Transverse colon (tissue), 4 donors: ENCODE measurements at regions not wholly inside any gene's neighbourhood (a gene's known extent, or its start where the extent isn't known, plus 50 kb on each side); places are given as distances from the start of the nearest gene placed in this dataset.

ENCODE experiments used
- DNase-seq: peaks from one replicate; pipeline ENCODE4 v3.0.0-alpha.2; 2019
- H3K27ac ChIP-seq, 4 donors: fragments of 200-600 bp; sonication (generic); 2 replicates each; pipeline ENCODE4 v1.5.1; 2016 to 2018; ENCODE audit warnings: inconsistent platforms in 4 of 4
- H3K27me3 ChIP-seq: fragments of 200-600 bp; sonication (generic); 2 replicates; pipeline ENCODE4 v1.5.1; 2017; ENCODE audit warnings: inconsistent platforms
- H3K36me3 ChIP-seq, 4 donors: fragments of 200-600 bp; sonication (generic); 2 replicates each; pipeline ENCODE4 v1.5.1; 2017 to 2019; ENCODE audit warnings: inconsistent platforms in 4 of 4
- H3K4me1 ChIP-seq, 4 donors: fragments of 200-600 bp; sonication (generic); 2 replicates each; pipeline ENCODE4 v1.5.1; 2017 to 2020; ENCODE audit warnings: inconsistent platforms in 4 of 4
- H3K4me3 ChIP-seq, 4 donors: fragments of 200-600 bp; sonication (generic); 1 replicate in 1 of 4; 2 replicates in 3 of 4; pipeline versions ENCODE4 v1.5.1 to v1.6.1; 2017 to 2019; ENCODE audit warnings: inconsistent platforms in 4 of 4
- H3K9me3 ChIP-seq, 2 donors: fragments of 200-600 bp; sonication (generic); 2 replicates each; pipeline ENCODE4 v1.5.1; 2017 to 2019; ENCODE audit warnings: inconsistent platforms in 2 of 2
- EP300 ChIP-seq: sonication (generic); formaldehyde crosslinking; IDR thresholded peaks from one replicate; pipeline ENCODE4 v1.6.1; 2017; ENCODE audit warnings: antibody characterized with exemption, low read depth
- POLR2A ChIP-seq: fragments of 450-650 bp; IDR thresholded peaks from one replicate; pipeline ENCODE4 v1.6.1; 2016; ENCODE audit warnings: antibody characterized with exemption, mild to moderate bottlenecking, moderate library complexity
- POLR2AphosphoS5 ChIP-seq, 3 donors: sonication (generic); formaldehyde crosslinking; IDR thresholded peaks; one replicate each; pipeline ENCODE4 v1.6.1; 2016; ENCODE audit warnings: antibody characterized with exemption in 3 of 3
- WGBS, 2 donors: methylation state at CpG; one replicate each; pipeline ENCODE4 v1.1.5; 2018; ENCODE audit warnings: low coverage in 1 of 2; 5-methylcytosine and 5-hydroxymethylcytosine counted together
- in situ Hi-C, 4 donors: fragments of 200-750 bp; cut with MboI; loops; one replicate each; pipeline versions ENCODE4 v1.15.0 to v1.15.1; 2017; ENCODE audit warnings: low sequenced_read_pairs in 3 of 4, low pct_ligation_motif_present in 1 of 4, low pct_unique_long_range_greater_than_20kb in 1 of 4
- intact Hi-C: fragments of 100-400 bp; cut with DNase I; formaldehyde crosslinking; loops from one replicate; pipeline ENCODE4 v1.15.1; 2023; ENCODE audit warnings: low total_unique reads
- TF ChIP-seq, protein P1 (sequence below), 5 experiments: fragments of 200-600 bp in 3 of 5; fragments of 450-650 bp in 2 of 5; sonication (generic) in 3 of 5; IDR thresholded peaks; 1 replicate in 2 of 5; 2 replicates in 3 of 5; pipeline ENCODE4 v1.5.1; 2016 to 2017; ENCODE audit warnings: antibody characterized with exemption in 5 of 5, inconsistent platforms in 3 of 5, mild to moderate bottlenecking in 2 of 5, moderate library complexity in 1 of 5

DNA sequence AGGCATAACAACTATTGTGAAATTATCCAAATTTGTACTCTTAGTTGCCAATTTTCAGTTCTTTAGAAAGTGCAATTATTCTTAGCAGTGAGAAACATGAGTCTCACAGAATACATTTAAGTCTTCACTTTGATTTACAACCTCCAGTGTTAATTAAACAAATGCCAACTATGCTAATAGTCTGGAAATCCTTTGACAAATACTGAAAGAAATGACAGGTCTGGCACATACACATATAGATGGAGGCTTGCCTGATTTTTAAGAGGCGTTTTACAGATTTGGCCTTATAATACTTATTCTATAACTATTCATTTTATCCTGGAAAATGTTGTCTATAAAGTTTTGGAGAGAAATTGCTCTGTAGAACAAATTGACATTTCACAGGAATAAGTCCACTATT lies 320.1 kb downstream of the TRIML1 start:
- peaks cover 1 to 11% of the 10 kb centered on the region in 2 donors for H3K9me3 ChIP-seq
- intact Hi-C loops (no loop called here), in situ Hi-C loops (no loop called here)
- H3K4me1 ChIP-seq = no peaks in the 10 kb centered on the region
- no peak overlapping the region for H3K4me3 ChIP-seq
- no peaks in the 10 kb centered on the region for H3K27me3 ChIP-seq
- WGBS, 2 donors = 62 to 81% methylated on average over 1 of the region's 1 CpG
- no peak overlapping the region for H3K27ac ChIP-seq
- H3K36me3 ChIP-seq = no peaks in the 10 kb centered on the region
- DNase-seq = no peak
- no peak for TF ChIP-seq EP300
- TF ChIP-seq, protein P1, sequence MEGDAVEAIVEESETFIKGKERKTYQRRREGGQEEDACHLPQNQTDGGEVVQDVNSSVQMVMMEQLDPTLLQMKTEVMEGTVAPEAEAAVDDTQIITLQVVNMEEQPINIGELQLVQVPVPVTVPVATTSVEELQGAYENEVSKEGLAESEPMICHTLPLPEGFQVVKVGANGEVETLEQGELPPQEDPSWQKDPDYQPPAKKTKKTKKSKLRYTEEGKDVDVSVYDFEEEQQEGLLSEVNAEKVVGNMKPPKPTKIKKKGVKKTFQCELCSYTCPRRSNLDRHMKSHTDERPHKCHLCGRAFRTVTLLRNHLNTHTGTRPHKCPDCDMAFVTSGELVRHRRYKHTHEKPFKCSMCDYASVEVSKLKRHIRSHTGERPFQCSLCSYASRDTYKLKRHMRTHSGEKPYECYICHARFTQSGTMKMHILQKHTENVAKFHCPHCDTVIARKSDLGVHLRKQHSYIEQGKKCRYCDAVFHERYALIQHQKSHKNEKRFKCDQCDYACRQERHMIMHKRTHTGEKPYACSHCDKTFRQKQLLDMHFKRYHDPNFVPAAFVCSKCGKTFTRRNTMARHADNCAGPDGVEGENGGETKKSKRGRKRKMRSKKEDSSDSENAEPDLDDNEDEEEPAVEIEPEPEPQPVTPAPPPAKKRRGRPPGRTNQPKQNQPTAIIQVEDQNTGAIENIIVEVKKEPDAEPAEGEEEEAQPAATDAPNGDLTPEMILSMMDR (IDR thresholded peaks at IDR 0.05) = no peak
- TF ChIP-seq POLR2A = no peak
- no peak for TF ChIP-seq POLR2AphosphoS5 (IDR thresholded peaks at IDR 0.05)

DNA sequence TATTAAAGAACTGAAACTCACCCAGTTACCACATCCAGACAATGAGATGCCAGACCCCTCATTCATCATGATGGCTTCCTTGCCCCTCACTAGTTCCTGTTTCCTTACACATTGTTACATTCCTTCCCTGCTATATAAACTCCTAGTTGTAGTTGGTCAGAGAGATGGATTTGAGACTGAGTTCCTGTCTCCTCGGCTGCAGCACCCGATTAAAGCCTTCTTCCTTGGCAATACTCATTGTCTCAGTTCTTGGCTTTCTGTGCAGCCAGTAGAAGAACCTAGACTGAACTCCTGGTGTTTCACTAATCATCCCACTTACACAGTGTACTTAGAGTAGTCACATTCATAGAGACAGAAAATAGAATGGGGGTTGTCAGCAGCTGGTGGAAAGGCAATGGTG lies 324.7 kb downstream of the TRIML1 start:
- 60 to 72% methylated on average over 1 to 2 of the region's 2 CpGs for WGBS, 2 donors
- Histone ChIP-seq H3K4me3 (no peak overlapping the region), H3K36me3 (no peaks in the 10 kb centered on the region), H3K27me3 (no peaks in the 10 kb centered on the region), H3K4me1 (no peaks in the 10 kb centered on the region), H3K27ac (no peak overlapping the region), H3K9me3 (peaks cover 5 to 11% of the 10 kb centered on the region in 2 donors)
- TF ChIP-seq POLR2AphosphoS5 (IDR thresholded peaks at IDR 0.05) (no peak), POLR2A (no peak)
- no peak for DNase-seq
- in situ Hi-C loops = no loop called here
- intact Hi-C loops = no loop called here

DNA sequence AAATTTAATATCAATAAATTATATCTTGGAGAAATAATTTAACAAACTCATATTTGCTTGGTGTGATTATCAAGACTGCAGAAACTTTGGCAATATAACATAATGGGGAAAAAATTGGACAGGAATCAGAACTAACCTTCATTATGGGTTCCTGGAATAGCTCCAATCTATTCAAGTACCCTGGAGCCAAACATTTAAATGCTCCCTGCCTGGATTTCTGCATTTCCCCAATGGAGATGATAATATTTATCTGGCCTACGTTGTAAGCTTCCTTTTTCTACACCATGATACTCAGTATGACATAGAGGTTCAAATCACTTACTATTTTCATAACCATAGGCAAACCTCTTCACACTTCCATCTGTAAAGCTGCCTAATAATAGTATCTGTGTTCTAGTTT lies 326.8 kb downstream of the TRIML1 start:
- H3K9me3 ChIP-seq = peaks cover 5 to 11% of the 10 kb centered on the region in 2 donors
- in situ Hi-C loops = no loop called here
- H3K36me3 ChIP-seq = no peaks in the 10 kb centered on the region
- no peak overlapping the region for H3K27ac ChIP-seq
- H3K4me1 ChIP-seq = no peaks in the 10 kb centered on the region
- H3K27me3 ChIP-seq = no peaks in the 10 kb centered on the region
- H3K4me3 ChIP-seq = no peak overlapping the region
- TF ChIP-seq POLR2A = no peak
- TF ChIP-seq, protein P1 (IDR thresholded peaks at IDR 0.05) = no peak
- 27 to 60% methylated on average over 1 of the region's 1 CpG for WGBS, 2 donors
- DNase-seq = no peak
- intact Hi-C loops = no loop called here

DNA sequence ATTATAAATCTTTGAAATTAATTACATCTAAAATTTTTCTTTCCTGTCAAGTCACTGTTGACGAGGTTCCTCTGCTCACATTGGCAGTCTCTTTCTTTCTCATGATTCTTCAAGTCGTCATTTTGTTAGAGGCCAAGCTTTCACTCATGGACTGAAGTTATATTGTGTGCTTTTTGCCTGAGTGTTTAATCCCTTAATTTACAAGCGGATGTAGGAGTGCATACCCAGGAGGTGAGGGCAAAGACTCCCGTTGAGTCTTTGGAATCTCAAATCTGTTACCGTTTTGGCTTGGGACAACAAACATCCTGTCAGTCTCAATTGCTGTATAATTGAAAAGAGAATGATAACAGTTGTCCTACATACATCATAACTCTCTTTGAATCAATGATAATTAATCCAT lies 345.0 kb downstream of the TRIML1 start:
- in situ Hi-C loops = no loop called here
- Histone ChIP-seq H3K36me3 (no peaks in the 10 kb centered on the region), H3K4me3 (no peak overlapping the region), H3K27ac (no peak overlapping the region), H3K4me1 (no peaks in the 10 kb centered on the region), H3K27me3 (no peaks in the 10 kb centered on the region), H3K9me3 (peaks cover 0 to under 1% of the 10 kb centered on the region in 2 donors)
- intact Hi-C loops = no loop called here
- no peak for DNase-seq
- 68% methylated on average over 5 of the region's 5 CpGs for WGBS, 2 donors
- TF ChIP-seq POLR2AphosphoS5 (IDR thresholded peaks at IDR 0.05) = no peak
- TF ChIP-seq POLR2A = no peak
- no peak for TF ChIP-seq EP300
- TF ChIP-seq, protein P1 (IDR thresholded peaks at IDR 0.05) = no peak

DNA sequence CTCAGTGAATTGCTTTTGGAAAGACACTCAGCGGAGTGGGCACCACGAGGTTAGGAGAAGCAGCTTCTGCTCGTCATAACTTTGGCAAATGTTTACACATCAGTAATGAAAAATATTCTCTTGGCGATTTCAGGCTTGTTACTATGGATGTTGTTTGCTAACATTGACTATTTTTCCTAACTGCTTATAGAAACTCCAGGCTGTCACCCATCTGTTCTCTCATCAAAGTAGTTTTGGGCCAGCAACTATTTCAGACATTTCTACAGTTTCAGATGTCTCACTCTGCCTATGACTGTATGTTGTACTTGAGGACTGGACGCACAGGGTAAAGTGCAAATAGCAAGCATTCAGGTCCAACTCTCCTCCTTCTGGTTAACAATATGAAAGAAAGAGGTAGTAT lies 346.7 kb downstream of the TRIML1 start:
- H3K27ac ChIP-seq = no peak overlapping the region
- no peaks in the 10 kb centered on the region for H3K36me3 ChIP-seq
- 51 to 52% methylated on average over 5 of the region's 5 CpGs for WGBS, 2 donors
- intact Hi-C loops (no loop called here), in situ Hi-C loops (no loop called here)
- no peaks in the 10 kb centered on the region for H3K27me3 ChIP-seq
- peaks cover 0 to 3% of the 10 kb centered on the region in 2 donors for H3K9me3 ChIP-seq
- no peaks in the 10 kb centered on the region for H3K4me1 ChIP-seq
- DNase-seq = no peak
- TF ChIP-seq POLR2AphosphoS5 (IDR thresholded peaks at IDR 0.05) (no peak), POLR2A (no peak), EP300 (no peak)
- TF ChIP-seq, protein P1 (IDR thresholded peaks at IDR 0.05) = no peak
- no peak overlapping the region for H3K4me3 ChIP-seq
